Posterior cingulate gyrus (tissue), 11 donors: ENCODE measurements at regions not wholly inside any gene's neighbourhood (a gene's known extent, or its start where the extent isn't known, plus 50 kb on each side); places are given as distances from the start of the nearest gene placed in this dataset.
"Not testable (repeated sequence)": the region's sequence is repeated elsewhere in the genome, so short reads cannot be mapped to it uniquely, and the experiment has no call there.

ENCODE experiments used
- DNase-seq, 10 donors: peaks; one replicate each; pipeline versions ENCODE4 v3.0.0 to v3.0.0-alpha.2; 2020 to 2021; ENCODE audit warnings: mixed read lengths in 3 of 10
- intact Hi-C: fragments of 100-400 bp; cut with DNase I; formaldehyde crosslinking; loops from one replicate; pipeline ENCODE4 v1.15.1; 2023

DNA sequence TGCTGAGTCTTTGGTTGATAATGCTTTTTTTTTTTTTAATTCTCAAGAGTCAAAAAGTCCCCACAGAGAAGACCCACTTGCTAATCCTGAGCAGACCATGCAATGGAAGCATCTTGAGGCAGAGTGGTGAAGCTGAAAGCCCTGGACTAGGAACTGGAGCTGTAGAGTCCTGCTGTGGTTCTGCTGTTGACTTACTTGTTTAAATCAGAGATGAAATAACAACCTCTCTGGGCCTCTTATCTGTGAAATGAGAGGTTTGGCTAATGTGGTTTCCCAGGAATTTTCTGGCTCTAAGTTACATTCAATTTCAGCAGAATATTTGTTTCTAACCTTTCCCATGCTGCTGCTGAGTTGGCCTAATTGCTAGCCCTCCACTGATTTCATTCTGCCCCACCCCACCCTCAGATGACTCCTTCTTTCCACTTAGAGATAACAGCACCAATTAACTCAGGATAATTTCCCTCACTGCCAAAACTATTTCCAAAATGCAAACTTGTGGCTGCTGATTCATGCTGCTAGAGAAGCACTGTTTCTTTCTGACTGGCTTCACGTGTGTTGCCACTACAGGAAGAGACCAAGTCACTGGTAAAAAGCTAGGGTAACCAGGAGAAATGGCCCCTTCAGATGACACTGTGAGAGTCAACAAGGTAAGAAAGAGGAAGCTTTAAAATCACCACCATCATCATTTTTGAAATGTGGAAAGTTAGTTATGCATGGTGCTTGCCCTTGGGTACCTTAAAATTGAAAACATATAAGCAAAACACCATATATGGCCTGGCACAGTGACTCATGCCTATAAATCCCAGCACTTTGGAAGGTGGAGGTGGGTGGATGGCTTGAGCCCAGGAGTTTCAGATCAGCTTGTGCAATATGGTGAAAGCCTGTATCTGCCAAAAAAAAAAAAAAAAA is 326.4 kb downstream of the DCHS2 start:
- DNase-seq, result peak in 5 of 10 donors; percentile 11 to 80 (median 73)
- intact Hi-C loops, result no loop called here

GRCh38 chr4:154160519-154161301 is 330.9 kb downstream of the DCHS2 start:
- intact Hi-C loops, result no loop called here
- no peak for DNase-seq

DNA sequence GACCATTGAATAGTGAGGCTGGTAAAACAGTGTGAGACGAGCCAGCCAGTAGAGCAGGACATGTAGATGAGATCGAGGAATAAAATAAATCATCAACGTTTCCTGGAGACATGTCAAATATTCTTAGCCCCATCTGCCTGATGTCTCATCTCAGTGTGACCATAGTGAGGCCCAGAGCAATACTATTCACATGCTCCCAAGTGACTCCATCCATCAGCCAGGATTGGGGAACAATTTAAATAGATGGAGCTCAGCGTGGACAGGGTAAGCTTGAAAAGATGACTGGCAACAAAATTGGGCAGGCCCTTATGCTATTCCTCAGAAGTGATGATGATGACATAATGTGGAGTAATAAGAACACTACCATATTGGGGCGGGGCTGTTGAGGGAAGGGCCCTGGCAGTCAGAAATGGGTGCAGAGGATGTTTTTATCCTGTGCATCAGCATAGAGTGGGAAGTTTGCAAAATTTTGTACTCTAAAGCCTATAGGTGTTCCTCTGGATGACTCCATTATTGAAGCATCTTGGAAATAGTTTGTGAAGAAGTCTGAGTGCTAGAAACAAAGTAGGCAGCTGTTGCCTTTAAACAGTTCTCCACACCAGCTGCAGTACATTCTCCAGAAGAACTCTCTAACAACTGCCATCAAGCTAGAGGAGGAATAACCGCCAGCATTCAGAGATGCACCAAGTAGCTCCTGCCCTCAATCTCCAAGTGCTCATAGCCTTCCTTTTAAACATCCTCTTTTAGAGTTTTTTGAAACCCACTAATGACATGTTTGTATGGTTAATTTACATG is 333.0 kb downstream of the DCHS2 start:
- intact Hi-C loops, result no loop called here
- DNase-seq, result no peak

- intact Hi-C loops, result no loop called here
- peak in 1 of 10 donors; percentile 59 for DNase-seq
These were observed 339.1 kb downstream of the DCHS2 start for GRCh38 chr4:154152546-154152945.

DNA sequence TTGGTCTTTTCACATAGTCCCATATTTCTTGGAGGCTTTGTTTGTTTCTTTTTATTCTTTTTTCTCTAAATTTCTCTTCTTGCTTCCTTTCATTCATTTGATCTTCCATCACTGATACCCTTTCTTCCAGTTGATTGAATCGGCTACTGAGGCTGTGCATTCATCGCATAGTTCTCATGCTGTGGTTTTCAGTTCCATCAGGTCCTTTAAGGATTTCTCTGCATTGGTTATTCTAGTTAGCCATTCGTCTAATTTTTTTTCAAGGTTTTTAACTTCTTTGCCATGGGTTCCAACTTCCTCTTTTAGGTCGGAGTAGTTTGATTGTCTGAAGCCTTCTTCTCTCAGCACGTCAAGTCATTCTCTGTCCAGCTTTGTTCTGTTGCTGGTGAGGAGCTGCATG is 342.4 kb downstream of the DCHS2 start:
- intact Hi-C loops, DNase-seq: not testable (repeated sequence)

GRCh38 chr4:154143720-154144119 is 347.9 kb downstream of the DCHS2 start:
- DNase-seq, result no peak
- intact Hi-C loops, result no loop called here

DNA sequence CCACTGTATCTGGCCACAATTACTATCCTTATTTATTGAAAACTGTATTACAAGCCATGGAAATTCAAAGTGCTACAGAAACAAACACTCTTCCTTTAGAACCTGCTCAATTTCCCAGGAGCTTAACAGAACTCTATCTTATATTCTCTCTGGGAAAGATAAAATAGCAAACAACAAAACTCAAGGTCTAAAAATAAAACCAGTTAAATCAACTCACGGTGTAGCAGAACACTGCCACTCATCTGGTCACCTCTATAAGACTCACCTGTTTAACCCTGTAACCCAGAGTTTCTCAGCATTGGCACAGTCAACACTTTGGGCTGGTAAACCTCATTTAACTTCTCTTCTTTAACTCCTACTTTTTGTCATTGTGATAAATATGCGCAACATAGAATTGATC is 348.9 kb downstream of the DCHS2 start:
- DNase-seq, result no peak
- intact Hi-C loops, result no loop called here

DNA sequence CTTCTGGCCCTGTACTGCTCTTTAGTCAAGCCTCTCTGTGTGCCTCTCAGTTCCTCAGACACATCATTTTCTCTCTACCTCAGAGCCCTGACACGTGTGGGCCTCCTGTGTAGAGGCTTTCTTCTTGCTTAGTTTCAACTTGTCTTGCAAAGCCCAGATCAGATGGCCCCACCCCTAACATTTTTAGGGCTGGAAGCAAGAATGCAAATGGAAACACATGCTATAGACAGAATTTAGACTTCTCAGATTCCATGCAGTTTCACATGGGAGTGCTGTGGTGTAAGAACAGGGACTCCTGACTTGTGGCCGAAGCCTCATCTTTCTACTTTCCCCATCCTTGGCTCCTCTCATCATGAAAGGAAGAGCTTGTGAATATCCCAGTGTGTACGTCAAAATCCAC is 350.7 kb downstream of the DCHS2 start:
- intact Hi-C loops, result no loop called here
- DNase-seq, result no peak

- DNase-seq, result no peak
- intact Hi-C loops, result no loop called here
These were observed 348.5 kb upstream of the SFRP2 start for GRCh38 chr4:154137320-154137905.

GRCh38 chr4:154135576-154135975 is 346.7 kb upstream of the SFRP2 start:
- intact Hi-C loops, result no loop called here

DNA sequence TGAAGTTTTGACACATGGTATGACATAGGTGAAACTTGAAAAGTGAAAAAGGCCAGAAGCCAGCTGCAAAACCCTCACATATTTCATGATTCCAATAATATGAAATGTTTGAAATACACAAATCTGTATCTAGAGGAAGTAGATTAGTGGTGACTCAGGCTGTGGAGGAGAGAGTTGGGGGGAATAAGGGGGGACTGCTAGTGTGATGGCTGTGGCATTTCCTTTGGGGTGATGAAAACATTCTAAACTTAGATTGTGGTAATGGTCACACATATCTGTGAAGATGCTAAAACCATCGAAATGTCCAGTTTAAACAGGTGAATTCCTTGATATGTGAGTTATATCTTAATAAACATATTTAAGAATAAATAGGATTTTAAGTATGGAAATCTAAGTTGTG is 343.5 kb upstream of the SFRP2 start:
- DNase-seq, result no peak
- intact Hi-C loops, result no loop called here

More at GRCh38 chr4:154135576-154135975, 346.7 kb upstream of the SFRP2 start:
- DNase-seq, result no peak

- intact Hi-C loops, result no loop called here
- no peak for DNase-seq
These were observed 337.4 kb upstream of the SFRP2 start for GRCh38 chr4:154126276-154126675.

DNA sequence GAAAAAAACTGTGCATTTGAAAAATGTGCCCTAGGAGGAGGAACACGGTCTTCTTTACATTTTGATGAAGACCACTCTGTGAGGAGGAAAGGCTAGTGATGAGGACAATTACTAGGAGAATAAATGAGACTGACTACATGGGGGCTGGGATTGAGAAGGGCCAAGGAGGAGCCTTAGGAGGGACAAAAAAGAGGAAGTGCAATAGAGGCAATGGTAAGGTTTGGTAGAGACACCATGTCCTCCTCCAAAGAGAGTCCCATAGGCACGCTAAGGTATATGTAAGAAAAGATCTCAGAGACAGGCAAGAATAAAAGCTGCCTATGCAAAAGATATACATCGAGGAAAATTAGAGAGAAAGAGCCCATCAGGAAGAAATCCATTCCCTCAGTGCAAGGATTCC is 336.5 kb upstream of the SFRP2 start:
- intact Hi-C loops, result no loop called here
- DNase-seq, result no peak

DNA sequence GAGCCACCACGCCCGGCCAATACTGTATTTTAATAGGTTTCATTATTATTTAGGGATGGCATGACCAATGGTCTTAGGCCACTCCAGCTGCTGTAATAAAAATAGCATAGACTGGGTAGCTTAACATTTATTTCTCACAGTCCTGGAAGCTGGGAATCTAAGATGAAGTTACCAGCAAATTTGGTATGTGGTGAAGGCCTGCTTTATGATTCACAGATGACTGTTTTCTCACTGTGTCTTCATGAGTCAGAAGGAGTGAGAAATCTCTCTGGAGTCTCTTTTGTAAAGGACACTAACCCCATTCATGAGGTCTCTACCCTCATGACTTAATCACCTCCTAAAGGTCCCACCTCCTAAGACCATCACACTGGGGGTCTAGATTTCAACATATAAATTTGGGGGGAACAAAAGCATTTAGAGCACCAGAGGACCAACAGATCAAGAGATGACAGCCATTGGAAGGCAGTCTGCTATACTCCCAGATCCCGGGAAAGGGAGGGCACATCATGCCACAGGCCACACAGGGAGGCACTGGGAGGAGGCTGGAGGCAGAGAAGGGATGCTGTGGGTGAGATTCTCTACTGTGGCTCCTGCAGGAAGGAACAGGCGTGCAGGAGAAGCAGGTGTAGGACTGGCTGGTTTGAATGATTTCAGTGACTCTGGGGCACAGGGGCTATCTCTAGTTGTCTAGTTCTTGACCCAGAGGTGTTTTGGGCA is 335.8 kb upstream of the SFRP2 start:
- DNase-seq, result peak in 1 of 10 donors; percentile 30
- intact Hi-C loops, result no loop called here

- no peak for DNase-seq
- intact Hi-C loops, result no loop called here
These were observed 335.0 kb upstream of the SFRP2 start for GRCh38 chr4:154123897-154124296.

GRCh38 chr4:154120690-154121345 is 331.9 kb upstream of the SFRP2 start:
- intact Hi-C loops, result no loop called here
- DNase-seq, result no peak

DNA sequence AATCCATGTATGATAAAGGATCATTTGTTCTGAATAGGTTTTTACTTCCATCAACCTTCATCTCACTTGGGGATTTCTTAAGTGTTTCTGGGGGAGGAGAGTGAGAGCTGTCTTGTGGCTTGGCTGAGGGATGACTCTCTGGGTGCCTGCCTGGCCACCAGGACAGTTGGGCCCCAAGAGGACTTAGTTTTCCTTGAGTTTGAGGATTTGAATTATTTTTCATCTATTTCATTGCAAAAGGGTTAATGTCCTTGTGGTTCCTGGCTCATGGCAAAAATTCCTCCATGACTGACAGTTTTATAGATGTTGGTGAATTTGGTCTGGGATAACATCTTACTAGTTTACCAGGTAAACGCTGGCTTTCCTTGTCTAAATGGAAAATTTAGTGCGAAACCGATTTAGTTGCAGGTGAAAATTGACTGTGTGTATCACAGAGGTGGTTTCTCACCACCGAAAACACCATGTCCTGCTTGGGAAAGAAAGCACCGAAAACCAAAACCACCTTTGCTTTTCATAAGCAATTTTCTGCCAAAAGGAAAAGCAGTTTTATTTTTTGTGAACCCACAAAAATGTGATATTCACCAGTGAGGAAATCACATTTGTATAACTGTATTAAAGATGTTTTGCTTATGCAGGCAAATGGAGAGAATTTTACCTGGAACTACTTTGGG is 331.3 kb upstream of the SFRP2 start:
- no peak for DNase-seq
- intact Hi-C loops, result no loop called here

DNA sequence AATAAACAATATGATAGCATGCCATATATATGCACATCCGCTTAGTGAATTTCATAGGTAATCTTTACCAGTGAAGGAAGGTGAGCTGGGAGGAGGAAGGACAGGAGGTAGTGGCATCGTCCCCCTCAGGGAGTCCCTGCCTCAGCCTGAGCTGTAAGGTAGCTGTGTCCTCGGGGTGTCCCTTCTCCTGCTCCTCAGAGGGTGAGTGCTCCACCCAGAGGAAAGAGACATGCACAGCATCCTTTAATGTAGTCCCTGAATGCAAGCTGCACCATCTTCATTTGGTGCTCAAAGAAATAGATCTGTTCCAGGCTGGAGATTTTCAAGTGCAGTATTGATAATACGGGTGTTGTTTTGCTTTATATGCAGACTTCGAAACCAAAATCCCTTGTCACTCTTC is 330.4 kb upstream of the SFRP2 start:
- intact Hi-C loops, result no loop called here
- DNase-seq, result no peak

DNA sequence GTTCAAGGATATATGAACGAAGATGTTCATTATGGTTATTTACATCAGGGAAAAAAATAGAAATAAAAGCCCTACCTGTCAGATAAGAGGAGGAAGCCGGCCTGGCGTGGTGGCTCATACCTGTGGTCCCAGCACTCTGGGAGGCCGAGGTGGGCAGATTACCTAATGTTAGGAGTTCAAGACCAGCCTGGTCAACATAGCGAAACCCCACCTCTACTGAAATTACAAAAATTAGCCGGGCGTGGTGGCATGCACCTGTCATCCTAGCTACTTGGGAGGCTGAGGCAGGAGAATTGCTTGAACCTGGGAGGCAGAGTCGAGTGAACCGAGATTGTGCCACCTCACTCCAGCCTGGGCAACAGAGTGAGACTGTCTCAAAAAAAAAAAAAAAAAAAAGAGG is 328.8 kb upstream of the SFRP2 start:
- intact Hi-C loops, result not testable (repeated sequence)
- DNase-seq, result peak in 2 of 10 donors; percentile 52 to 63
